HFFc6 (cell line): ENCODE measurements at regions not wholly inside any gene's neighbourhood (a gene's known extent, or its start where the extent isn't known, plus 50 kb on each side); places are given as distances from the start of the nearest gene placed in this dataset.
"Not testable (repeated sequence)": the region's sequence is repeated elsewhere in the genome, so short reads cannot be mapped to it uniquely, and the experiment has no call there.

Source experiments
- DNase-seq: peaks from one replicate; pipeline ENCODE4 v3.0.0-alpha.2; 2018
- H3K27ac Mint-ChIP-seq: 2 replicates; pipeline ENCODE4 v1.8.0; 2020; ENCODE audit warnings: mild to moderate bottlenecking, mixed read lengths
- H3K27me3 Mint-ChIP-seq: 2 replicates; pipeline ENCODE4 v1.8.0; 2021; ENCODE audit warnings: mild to moderate bottlenecking, moderate library complexity, mixed read lengths; ENCODE audit not compliant: insufficient read depth
- H3K36me3 Mint-ChIP-seq: 2 replicates; pipeline ENCODE4 v1.8.0; 2021; ENCODE audit warnings: low read depth, mixed read lengths
- H3K4me1 Mint-ChIP-seq: 2 replicates; pipeline ENCODE4 v1.8.0; 2020; ENCODE audit warnings: low read depth, mixed read lengths
- H3K4me3 Mint-ChIP-seq: 2 replicates; pipeline ENCODE4 v1.8.0; 2020; ENCODE audit warnings: mild to moderate bottlenecking, moderate library complexity, mixed read lengths
- H3K9me3 Mint-ChIP-seq: 2 replicates; pipeline ENCODE4 v1.8.0; 2020; ENCODE audit warnings: mild to moderate bottlenecking, mixed read lengths
- CTCF ChIP-seq: fragments of 200-600 bp; sonication (generic); IDR thresholded peaks from 2 replicates; pipeline ENCODE4 v1.5.0; 2021; ENCODE audit warnings: antibody characterized with exemption, mild to moderate bottlenecking

GRCh38 chr4:127491571-127491970, 141.2 kb upstream of the INTU start:
- Mint-ChIP-seq H3K4me3 (no peak overlapping the region), H3K4me1 (no peaks in the 10 kb centered on the region), H3K27me3 (no peaks in the 10 kb centered on the region), H3K9me3 (no peaks in the 10 kb centered on the region), H3K36me3 (no peaks in the 10 kb centered on the region), H3K27ac (no peak overlapping the region)
- no peak for TF ChIP-seq CTCF
- DNase-seq, result no peak

- H3K36me3 Mint-ChIP-seq, H3K27ac Mint-ChIP-seq, H3K9me3 Mint-ChIP-seq, H3K4me3 Mint-ChIP-seq, DNase-seq, H3K4me1 Mint-ChIP-seq, H3K27me3 Mint-ChIP-seq: not testable (repeated sequence)
Measured at GRCh38 chr4:127496875-127497274, 135.9 kb upstream of the INTU start.

GRCh38 chr4:127498366-127498765, 134.4 kb upstream of the INTU start:
- Mint-ChIP-seq H3K27me3 (no peaks in the 10 kb centered on the region), H3K36me3 (no peaks in the 10 kb centered on the region), H3K4me3 (no peak overlapping the region), H3K27ac (no peak overlapping the region), H3K4me1 (peaks cover 6% of the 10 kb centered on the region; the same call in 1 of the 2 replicates), H3K9me3 (no peaks in the 10 kb centered on the region; the same call in 1 of the 2 replicates)
- TF ChIP-seq CTCF, result no peak
- no peak for DNase-seq

- H3K27me3 Mint-ChIP-seq, result no peaks in the 10 kb centered on the region
- no peak overlapping the region for H3K27ac Mint-ChIP-seq
- no peaks in the 10 kb centered on the region; the same call in 1 of the 2 replicates for H3K9me3 Mint-ChIP-seq
- no peak for TF ChIP-seq CTCF
- H3K36me3 Mint-ChIP-seq, result no peaks in the 10 kb centered on the region
- peaks cover 6% of the 10 kb centered on the region; the same call in 1 of the 2 replicates for H3K4me1 Mint-ChIP-seq
- DNase-seq, result no peak
- H3K4me3 Mint-ChIP-seq, result no peak overlapping the region
Measured at GRCh38 chr4:127500242-127500641, 132.5 kb upstream of the INTU start.

- Mint-ChIP-seq H3K36me3 (no peaks in the 10 kb centered on the region), H3K4me1 (peaks cover 6% of the 10 kb centered on the region; the same call in 1 of the 2 replicates), H3K27me3 (peaks cover 2% of the 10 kb centered on the region; the same call in 1 of the 2 replicates), H3K27ac (no peak overlapping the region), H3K4me3 (no peak overlapping the region), H3K9me3 (no peaks in the 10 kb centered on the region; the same call in 1 of the 2 replicates)
- no peak for DNase-seq
- TF ChIP-seq CTCF, result no peak
Measured at GRCh38 chr4:127501103-127501502, 131.7 kb upstream of the INTU start.

- no peak for TF ChIP-seq CTCF
- Mint-ChIP-seq H3K27me3 (peaks cover 2% of the 10 kb centered on the region; the same call in 1 of the 2 replicates), H3K27ac (no peak overlapping the region), H3K9me3 (no peaks in the 10 kb centered on the region), H3K36me3 (no peaks in the 10 kb centered on the region), H3K4me1 (peaks cover 6% of the 10 kb centered on the region; the same call in 1 of the 2 replicates), H3K4me3 (no peak overlapping the region)
- DNase-seq, result no peak
Measured at GRCh38 chr4:127503111-127503510, 129.6 kb upstream of the INTU start.
